Neural progenitor cell (in vitro differentiated cells): ENCODE measurements at regions not wholly inside any gene's neighbourhood (a gene's known extent, or its start where the extent isn't known, plus 50 kb on each side); places are given as distances from the start of the nearest gene placed in this dataset.

ENCODE experiments used
- CTCF ChIP-seq: fragments of 200-600 bp; sonication (generic); IDR thresholded peaks from 2 replicates; pipeline ENCODE4 v1.5.1; 2017; ENCODE audit warnings: antibody characterized with exemption, mild to moderate bottlenecking
- EZH2 ChIP-seq: fragments of 200-600 bp; sonication (generic); IDR thresholded peaks from 2 replicates; pipeline ENCODE4 v1.6.1; 2017; ENCODE audit warnings: antibody characterized with exemption, mild to moderate bottlenecking, moderate library complexity
- EZH2phosphoT487 ChIP-seq: fragments of 200-600 bp; sonication (generic); IDR thresholded peaks from 2 replicates; pipeline ENCODE4 v1.6.1; 2017; ENCODE audit warnings: antibody characterized with exemption

DNA sequence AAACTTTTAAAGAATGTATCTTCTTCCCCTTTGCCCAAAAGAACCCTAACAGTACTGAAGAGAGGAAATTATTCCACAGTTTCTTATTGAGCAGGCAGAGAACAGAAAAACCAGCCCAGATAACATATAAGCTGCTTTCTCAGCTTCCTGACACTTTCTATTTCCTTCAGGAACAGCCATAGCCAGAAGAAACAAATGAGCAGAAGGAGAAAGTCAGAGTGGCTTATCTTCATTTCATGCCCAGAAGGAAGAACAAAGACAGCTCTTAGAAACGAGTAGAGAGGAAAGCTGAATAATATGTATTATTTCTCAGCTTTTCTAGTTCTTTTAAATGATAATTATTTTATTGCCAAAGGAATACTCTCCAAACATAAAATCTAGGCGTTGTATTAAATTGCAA, 793.7 kb downstream of the GRIK2 start:
- TF ChIP-seq CTCF = no peak
- no peak for TF ChIP-seq EZH2
- no peak for TF ChIP-seq EZH2phosphoT487
